ENCODE measurements at regions not wholly inside any gene's neighbourhood (a gene's known extent, or its start where the extent isn't known, plus 50 kb on each side); places are given as distances from the start of the nearest gene placed in this dataset.
"Not testable (repeated sequence)": the region's sequence is repeated elsewhere in the genome, so short reads cannot be mapped to it uniquely, and the experiment has no call there.

DNA sequence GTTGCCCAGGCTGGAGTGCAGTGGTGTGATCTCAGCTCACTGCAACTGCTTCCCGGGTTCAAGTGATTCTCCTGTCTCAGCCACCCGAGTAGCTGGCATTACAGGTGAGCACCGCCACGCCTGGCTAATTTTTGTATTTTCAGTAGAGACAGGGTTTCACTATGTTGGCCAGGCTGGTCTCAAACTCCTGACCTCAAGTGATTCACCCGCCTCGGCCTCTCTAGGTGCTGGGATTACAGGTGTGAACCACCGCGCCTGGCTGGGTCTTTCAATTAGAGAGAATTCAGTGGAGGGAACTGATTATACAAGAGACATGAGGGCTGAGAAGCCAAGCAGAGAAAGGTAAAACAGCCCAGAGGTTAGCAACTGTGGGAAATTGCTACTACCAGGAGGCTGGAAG lies 78.6 kb upstream of the BRD7 start:
- TF ChIP-seq, protein P1, sequence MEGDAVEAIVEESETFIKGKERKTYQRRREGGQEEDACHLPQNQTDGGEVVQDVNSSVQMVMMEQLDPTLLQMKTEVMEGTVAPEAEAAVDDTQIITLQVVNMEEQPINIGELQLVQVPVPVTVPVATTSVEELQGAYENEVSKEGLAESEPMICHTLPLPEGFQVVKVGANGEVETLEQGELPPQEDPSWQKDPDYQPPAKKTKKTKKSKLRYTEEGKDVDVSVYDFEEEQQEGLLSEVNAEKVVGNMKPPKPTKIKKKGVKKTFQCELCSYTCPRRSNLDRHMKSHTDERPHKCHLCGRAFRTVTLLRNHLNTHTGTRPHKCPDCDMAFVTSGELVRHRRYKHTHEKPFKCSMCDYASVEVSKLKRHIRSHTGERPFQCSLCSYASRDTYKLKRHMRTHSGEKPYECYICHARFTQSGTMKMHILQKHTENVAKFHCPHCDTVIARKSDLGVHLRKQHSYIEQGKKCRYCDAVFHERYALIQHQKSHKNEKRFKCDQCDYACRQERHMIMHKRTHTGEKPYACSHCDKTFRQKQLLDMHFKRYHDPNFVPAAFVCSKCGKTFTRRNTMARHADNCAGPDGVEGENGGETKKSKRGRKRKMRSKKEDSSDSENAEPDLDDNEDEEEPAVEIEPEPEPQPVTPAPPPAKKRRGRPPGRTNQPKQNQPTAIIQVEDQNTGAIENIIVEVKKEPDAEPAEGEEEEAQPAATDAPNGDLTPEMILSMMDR (conservative IDR thresholded peaks at IDR 0.05; ENCODE audit: low read length) = not testable (repeated sequence)
- not testable (repeated sequence) for TF ChIP-seq EZH2phosphoT487 (IDR thresholded peaks at IDR 0.05; ENCODE audit: borderline replicate concordance, low read depth, low read length)
